K562 (cell line): ENCODE measurements at regions not wholly inside any gene's neighbourhood (a gene's known extent, or its start where the extent isn't known, plus 50 kb on each side); places are given as distances from the start of the nearest gene placed in this dataset.

Experiments used
- CBX2 ChIP-seq: fragments of 200-600 bp; sonication (generic); IDR thresholded peaks from one replicate; pipeline ENCODE4 v1.6.1; 2012; ENCODE audit warnings: mild to moderate bottlenecking, low read length, inconsistent platforms; ENCODE audit not compliant: insufficient read depth, poor library complexity, severe bottlenecking
- JUND ChIP-seq, 2 experiments: IDR thresholded peaks; 2 replicates in 1 of 2; 3 replicates in 1 of 2; pipeline ENCODE4 v1.6.1; 2011; ENCODE audit warnings: borderline replicate concordance in 2 of 2, low read depth in 2 of 2, low read length in 2 of 2, improper control_type of control experiment in 1 of 2, missing biosample characterization in 1 of 2, missing genetic modification characterization in 1 of 2, missing genetic modification reagents in 1 of 2
- NR2C2 ChIP-seq, 2 experiments: fragments of 200-800 bp in 1 of 2; sonication (Bioruptor generic) in 1 of 2; sonication (generic) in 1 of 2; formaldehyde crosslinking in 1 of 2; IDR thresholded peaks; 2 replicates each; pipeline versions ENCODE4 v1.6.1 to v1.8.0; 2016 to 2022; ENCODE audit warnings: mild to moderate bottlenecking in 1 of 2, missing compliant biosample characterization in 1 of 2, missing genetic modification characterization in 1 of 2, missing genetic modification reagents in 1 of 2
- POLR2AphosphoS5 ChIP-seq: IDR thresholded peaks from 2 replicates; pipeline ENCODE4 v1.6.1; 2011; ENCODE audit warnings: mild to moderate bottlenecking, low read depth, low read length, moderate library complexity; ENCODE audit not compliant: control insufficient read depth, insufficient read depth
- RBM22 ChIP-seq: fragments of 200-400 bp; formaldehyde crosslinking; IDR thresholded peaks from 2 replicates; pipeline ENCODE4 v1.6.1; 2018; ENCODE audit warnings: low read length, low read depth; ENCODE audit not compliant: poor library complexity, severe bottlenecking
- RHOXF2B ChIP-seq: fragments of 250-450 bp; sonication (Bioruptor Pico); conservative IDR thresholded peaks from 2 replicates; pipeline ENCODE4 v1.5.1; 2021
- ZBTB8A ChIP-seq: fragments of 450-650 bp; IDR thresholded peaks from 2 replicates; pipeline ENCODE4 v1.6.1; 2018; ENCODE audit warnings: mild to moderate bottlenecking, moderate library complexity; ENCODE audit not compliant: partially characterized antibody
- ZNF263 ChIP-seq: sonication (generic); formaldehyde crosslinking; IDR thresholded peaks from 2 replicates; pipeline ENCODE4 v1.8.0; 2022; ENCODE audit warnings: mild to moderate bottlenecking, missing genetic modification reagents, borderline replicate concordance
- ZNF76 ChIP-seq: fragments of 250-450 bp; sonication (Bioruptor Pico); IDR thresholded peaks from 2 replicates; pipeline ENCODE4 v1.4.0; 2020; ENCODE audit warnings: mild to moderate bottlenecking, moderate library complexity, borderline replicate concordance
- TF ChIP-seq, protein P1 (sequence below), 2 experiments: fragments of 450-650 bp in 1 of 2; sonication (generic) in 1 of 2; formaldehyde crosslinking in 1 of 2; IDR thresholded peaks; 2 replicates each; pipeline versions ENCODE4 v1.7.1 to v1.9.0; 2016 to 2022; ENCODE audit warnings: inconsistent platforms in 1 of 2, mild to moderate bottlenecking in 1 of 2, missing genetic modification reagents in 1 of 2
- TF ChIP-seq, protein P2 (sequence below): fragments of 250-450 bp; sonication (Bioruptor Pico); IDR thresholded peaks from 2 replicates; pipeline ENCODE4 v1.8.0; 2022; ENCODE audit warnings: moderate library complexity, mild to moderate bottlenecking, inconsistent platforms
- TF ChIP-seq, protein P3 (sequence below), 3 experiments: IDR thresholded peaks in 2 of 3; conservative IDR thresholded peaks in 1 of 3; 2 replicates each; pipeline ENCODE4 v1.5.1; 2011 to 2012; ENCODE audit warnings: low read length in 3 of 3, mild to moderate bottlenecking in 3 of 3, control low read depth in 2 of 3, improper control_type of control experiment in 1 of 3, inconsistent platforms in 1 of 3, low read depth in 1 of 3, mixed read lengths in 1 of 3, moderate library complexity in 1 of 3; ENCODE audit not compliant: insufficient read depth in 2 of 3
- TF ChIP-seq, protein P4 (sequence below): fragments of 250-450 bp; sonication (Bioruptor Pico); IDR thresholded peaks from 2 replicates; pipeline ENCODE4 v1.8.0; 2021; ENCODE audit warnings: borderline replicate concordance, mild to moderate bottlenecking, moderate library complexity; ENCODE audit not compliant: poor library complexity, severe bottlenecking
- TF ChIP-seq, protein P5 (sequence below), 2 experiments: fragments of 450-650 bp in 1 of 2; sonication (generic) in 1 of 2; formaldehyde crosslinking; conservative IDR thresholded peaks; 2 replicates each; pipeline versions ENCODE4 v1.4.0 to v1.8.1; 2020 to 2022; ENCODE audit warnings: mild to moderate bottlenecking in 1 of 2, missing genetic modification reagents in 1 of 2

DNA sequence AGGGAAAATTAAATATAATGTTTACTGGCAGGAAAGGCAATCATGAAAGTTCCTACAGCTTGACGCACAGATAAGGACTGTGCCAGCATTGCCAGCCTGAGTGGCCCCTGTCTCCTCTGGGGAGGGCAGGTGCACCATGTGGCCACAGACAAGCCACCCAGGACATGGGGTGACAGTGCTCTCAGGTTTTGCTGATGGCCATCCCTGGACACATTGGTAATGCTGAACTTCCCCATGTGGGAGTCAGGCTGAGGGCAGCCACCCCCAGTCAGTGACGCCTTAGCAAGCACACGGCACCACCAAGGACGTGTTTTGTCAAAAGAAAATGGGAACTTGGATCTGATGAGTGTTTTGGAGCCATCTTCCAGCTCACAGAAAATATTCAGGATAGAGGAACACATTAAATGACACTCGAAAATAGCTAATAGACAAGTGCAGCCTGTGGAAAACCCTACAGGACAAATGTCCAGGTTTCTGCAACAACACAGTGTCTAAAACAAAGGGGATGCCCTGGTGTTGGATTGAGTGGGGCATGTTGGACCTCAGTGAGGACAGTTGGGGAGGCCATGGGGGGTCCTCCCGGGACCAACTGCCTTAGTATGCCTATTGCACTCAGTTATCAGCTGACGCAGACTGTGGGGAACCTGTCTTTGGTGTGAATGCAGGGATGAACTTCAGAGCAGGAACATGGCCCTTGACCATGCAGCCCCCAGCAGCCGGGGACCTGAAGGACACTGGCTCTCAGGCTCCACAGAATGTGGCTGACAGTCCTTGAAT lies 1450.5 kb downstream of the BRD1 start:
- TF ChIP-seq, protein P1, sequence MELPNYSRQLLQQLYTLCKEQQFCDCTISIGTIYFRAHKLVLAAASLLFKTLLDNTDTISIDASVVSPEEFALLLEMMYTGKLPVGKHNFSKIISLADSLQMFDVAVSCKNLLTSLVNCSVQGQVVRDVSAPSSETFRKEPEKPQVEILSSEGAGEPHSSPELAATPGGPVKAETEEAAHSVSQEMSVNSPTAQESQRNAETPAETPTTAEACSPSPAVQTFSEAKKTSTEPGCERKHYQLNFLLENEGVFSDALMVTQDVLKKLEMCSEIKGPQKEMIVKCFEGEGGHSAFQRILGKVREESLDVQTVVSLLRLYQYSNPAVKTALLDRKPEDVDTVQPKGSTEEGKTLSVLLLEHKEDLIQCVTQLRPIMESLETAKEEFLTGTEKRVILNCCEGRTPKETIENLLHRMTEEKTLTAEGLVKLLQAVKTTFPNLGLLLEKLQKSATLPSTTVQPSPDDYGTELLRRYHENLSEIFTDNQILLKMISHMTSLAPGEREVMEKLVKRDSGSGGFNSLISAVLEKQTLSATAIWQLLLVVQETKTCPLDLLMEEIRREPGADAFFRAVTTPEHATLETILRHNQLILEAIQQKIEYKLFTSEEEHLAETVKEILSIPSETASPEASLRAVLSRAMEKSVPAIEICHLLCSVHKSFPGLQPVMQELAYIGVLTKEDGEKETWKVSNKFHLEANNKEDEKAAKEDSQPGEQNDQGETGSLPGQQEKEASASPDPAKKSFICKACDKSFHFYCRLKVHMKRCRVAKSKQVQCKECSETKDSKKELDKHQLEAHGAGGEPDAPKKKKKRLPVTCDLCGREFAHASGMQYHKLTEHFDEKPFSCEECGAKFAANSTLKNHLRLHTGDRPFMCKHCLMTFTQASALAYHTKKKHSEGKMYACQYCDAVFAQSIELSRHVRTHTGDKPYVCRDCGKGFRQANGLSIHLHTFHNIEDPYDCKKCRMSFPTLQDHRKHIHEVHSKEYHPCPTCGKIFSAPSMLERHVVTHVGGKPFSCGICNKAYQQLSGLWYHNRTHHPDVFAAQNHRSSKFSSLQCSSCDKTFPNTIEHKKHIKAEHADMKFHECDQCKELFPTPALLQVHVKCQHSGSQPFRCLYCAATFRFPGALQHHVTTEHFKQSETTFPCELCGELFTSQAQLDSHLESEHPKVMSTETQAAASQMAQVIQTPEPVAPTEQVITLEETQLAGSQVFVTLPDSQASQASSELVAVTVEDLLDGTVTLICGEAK (IDR thresholded peaks at IDR 0.05): no peak
- TF ChIP-seq, protein P1 (CRISPR knock-in tag; IDR thresholded peaks at IDR 0.05): no peak
- TF ChIP-seq ZNF76 (CRISPR knock-in tag) (no peak), ZNF263 (CRISPR knock-in tag) (no peak), ZBTB8A (no peak), RBM22 (no peak), RHOXF2B (CRISPR knock-in tag) (no peak), POLR2AphosphoS5 (no peak), NR2C2 (CRISPR knock-in tag; IDR thresholded peaks at IDR 0.05) (no peak), NR2C2 (tag; IDR thresholded peaks at IDR 0.05) (no peak), CBX2 (no peak), JUND (IDR thresholded peaks at IDR 0.05; ENCODE audit: borderline replicate concordance, low read depth, low read length) (no peak), JUND (tag; IDR thresholded peaks at IDR 0.05; ENCODE audit: borderline replicate concordance, low read depth, low read length) (no peak)
- TF ChIP-seq, protein P2, sequence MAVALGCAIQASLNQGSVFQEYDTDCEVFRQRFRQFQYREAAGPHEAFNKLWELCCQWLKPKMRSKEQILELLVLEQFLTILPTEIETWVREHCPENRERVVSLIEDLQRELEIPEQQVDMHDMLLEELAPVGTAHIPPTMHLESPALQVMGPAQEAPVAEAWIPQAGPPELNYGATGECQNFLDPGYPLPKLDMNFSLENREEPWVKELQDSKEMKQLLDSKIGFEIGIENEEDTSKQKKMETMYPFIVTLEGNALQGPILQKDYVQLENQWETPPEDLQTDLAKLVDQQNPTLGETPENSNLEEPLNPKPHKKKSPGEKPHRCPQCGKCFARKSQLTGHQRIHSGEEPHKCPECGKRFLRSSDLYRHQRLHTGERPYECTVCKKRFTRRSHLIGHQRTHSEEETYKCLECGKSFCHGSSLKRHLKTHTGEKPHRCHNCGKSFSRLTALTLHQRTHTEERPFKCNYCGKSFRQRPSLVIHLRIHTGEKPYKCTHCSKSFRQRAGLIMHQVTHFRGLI: no peak
- TF ChIP-seq, protein P3, sequence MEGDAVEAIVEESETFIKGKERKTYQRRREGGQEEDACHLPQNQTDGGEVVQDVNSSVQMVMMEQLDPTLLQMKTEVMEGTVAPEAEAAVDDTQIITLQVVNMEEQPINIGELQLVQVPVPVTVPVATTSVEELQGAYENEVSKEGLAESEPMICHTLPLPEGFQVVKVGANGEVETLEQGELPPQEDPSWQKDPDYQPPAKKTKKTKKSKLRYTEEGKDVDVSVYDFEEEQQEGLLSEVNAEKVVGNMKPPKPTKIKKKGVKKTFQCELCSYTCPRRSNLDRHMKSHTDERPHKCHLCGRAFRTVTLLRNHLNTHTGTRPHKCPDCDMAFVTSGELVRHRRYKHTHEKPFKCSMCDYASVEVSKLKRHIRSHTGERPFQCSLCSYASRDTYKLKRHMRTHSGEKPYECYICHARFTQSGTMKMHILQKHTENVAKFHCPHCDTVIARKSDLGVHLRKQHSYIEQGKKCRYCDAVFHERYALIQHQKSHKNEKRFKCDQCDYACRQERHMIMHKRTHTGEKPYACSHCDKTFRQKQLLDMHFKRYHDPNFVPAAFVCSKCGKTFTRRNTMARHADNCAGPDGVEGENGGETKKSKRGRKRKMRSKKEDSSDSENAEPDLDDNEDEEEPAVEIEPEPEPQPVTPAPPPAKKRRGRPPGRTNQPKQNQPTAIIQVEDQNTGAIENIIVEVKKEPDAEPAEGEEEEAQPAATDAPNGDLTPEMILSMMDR (IDR thresholded peaks at IDR 0.05 in 2 of 3, conservative IDR thresholded peaks at IDR 0.05 in 1 of 3; ENCODE audit: insufficient read depth in 2 of 3, low read depth in 1 of 3, low read length in 3 of 3): no peak
- TF ChIP-seq, protein P4, sequence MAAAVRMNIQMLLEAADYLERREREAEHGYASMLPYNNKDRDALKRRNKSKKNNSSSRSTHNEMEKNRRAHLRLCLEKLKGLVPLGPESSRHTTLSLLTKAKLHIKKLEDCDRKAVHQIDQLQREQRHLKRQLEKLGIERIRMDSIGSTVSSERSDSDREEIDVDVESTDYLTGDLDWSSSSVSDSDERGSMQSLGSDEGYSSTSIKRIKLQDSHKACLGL (CRISPR knock-in tag): no peak
- TF ChIP-seq, protein P5, sequence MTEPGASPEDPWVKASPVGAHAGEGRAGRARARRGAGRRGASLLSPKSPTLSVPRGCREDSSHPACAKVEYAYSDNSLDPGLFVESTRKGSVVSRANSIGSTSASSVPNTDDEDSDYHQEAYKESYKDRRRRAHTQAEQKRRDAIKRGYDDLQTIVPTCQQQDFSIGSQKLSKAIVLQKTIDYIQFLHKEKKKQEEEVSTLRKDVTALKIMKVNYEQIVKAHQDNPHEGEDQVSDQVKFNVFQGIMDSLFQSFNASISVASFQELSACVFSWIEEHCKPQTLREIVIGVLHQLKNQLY (CRISPR knock-in tag; conservative IDR thresholded peaks at IDR 0.05): no peak
